ENCODE measurements at regions not wholly inside any gene's neighbourhood (a gene's known extent, or its start where the extent isn't known, plus 50 kb on each side); places are given as distances from the start of the nearest gene placed in this dataset.
"Not testable (repeated sequence)": the region's sequence is repeated elsewhere in the genome, so short reads cannot be mapped to it uniquely, and the experiment has no call there.

DNA sequence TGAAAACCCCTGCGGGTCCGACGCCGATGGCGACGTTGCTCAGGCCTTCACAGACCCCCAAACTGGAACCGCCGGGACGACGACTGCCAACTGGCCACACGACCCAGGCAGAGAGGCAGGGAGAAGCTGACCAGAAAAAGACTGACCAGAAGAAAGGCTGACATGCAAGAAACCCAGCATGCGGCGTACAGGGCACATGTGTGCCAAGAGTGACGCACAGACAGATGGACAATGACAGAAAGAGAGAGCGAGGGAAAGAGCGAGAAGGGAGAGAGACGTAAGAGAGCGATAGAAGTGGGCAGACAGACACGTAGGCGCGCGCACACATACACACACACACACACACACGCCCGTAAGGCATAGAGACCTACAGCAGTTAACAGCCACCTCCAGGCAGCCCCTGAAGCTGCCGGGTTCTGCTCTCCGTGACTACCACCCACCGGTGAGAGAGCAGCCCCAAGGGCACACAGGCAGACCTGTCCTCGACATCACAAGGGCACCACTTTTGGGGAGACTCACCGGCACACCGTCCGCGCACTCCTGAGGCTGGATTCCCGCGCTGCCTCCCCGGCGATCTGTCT is 67.2 kb upstream of the ZNF527 start:
- no peak for TF ChIP-seq POLR2A (IDR thresholded peaks at IDR 0.05; ENCODE audit: low read depth, low read length)
- FAIRE-seq: no peak
- no peak for DNase-seq (ENCODE audit: insufficient read length, low spot score)

DNA sequence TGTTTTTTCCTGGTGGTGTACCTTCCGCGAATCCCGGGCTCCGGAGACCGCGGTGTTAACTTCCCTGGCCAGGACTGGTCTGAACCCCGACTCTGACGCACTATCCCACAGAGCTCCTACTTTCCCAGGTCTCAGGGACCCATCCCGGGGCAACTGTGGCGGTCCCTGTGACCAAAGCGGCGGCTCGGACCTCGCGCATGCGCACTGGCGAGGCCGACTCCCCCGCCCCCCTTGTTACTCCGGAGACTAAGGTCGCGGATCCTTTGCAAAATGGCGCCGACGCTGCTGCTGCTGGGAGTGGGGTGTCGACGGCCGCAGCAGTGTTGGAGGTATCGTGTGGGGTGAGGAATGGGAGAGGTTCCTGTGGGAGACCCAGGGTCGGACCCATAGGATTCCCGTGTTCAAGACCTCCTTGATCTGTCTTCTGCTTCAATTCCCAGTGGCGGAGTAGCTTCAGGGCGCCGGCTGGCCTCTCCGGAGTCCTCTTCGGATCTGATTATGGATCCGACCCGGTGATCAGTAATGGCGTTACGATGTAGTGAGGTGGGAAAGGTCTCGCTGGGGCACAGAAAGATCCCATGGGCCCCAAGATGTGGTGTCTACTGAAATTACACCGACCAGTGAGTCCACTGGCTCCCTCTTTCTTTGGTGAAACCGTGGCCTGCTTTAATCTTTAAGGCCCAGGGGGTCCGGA is 66.6 kb upstream of the ZNF527 start:
- no peak for TF ChIP-seq POLR2A (IDR thresholded peaks at IDR 0.05; ENCODE audit: low read depth, low read length)
- DNase-seq (ENCODE audit: insufficient read length, low spot score) (no peak), FAIRE-seq (no peak)

DNA sequence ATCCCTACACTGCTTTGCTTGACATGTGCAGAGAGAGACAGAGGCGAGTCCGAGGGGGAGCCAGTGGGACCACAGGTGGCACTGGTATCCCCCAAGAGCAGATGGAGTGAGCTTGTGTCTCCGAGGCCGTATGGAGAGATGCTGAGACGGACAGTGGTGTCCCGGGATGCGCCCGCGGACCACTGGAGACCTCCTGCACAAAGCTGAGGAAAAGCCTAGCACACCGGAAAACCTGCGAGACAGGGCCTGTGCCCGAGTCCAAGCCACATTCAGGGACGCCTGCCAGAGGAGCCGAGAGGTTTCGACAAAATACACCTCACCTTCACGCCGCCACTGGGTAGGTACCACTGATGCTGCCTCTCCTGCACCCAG is 66.0 kb upstream of the ZNF527 start:
- no peak for TF ChIP-seq POLR2A (IDR thresholded peaks at IDR 0.05; ENCODE audit: low read depth, low read length)
- no peak for DNase-seq (ENCODE audit: insufficient read length, low spot score)
- FAIRE-seq: no peak

DNA sequence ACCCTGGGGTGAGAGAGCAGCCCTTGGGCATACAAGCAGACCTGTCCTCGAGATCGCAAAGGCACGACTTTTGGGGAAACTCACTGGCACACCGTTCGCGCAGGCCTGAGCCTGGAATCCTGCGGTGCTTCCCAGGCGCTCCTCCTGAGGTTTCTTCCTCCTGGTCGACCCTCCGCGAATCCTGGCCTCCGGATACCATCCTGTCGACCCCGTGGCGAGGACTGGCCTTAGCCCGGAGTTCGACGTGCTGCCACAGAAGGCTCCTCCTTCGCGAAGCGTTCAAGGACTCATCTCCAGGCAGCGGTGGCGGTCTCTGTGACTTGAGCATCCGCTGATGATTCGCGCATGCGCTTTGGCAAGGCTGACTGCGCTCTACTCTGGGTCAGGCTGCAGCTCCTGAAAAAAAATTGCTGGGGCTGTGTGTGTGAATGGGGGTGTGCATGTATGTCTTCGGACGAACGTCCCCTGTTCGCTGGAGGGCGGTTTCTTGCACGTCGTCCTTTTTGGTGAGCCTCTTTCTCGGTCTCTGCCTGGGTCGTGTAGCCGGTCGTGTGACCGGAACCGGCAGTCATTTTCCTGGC is 64.4 kb upstream of the ZNF527 start:
- no peak for TF ChIP-seq POLR2A (IDR thresholded peaks at IDR 0.05; ENCODE audit: low read depth, low read length)
- FAIRE-seq (no peak), DNase-seq (ENCODE audit: insufficient read length, low spot score) (no peak)

DNA sequence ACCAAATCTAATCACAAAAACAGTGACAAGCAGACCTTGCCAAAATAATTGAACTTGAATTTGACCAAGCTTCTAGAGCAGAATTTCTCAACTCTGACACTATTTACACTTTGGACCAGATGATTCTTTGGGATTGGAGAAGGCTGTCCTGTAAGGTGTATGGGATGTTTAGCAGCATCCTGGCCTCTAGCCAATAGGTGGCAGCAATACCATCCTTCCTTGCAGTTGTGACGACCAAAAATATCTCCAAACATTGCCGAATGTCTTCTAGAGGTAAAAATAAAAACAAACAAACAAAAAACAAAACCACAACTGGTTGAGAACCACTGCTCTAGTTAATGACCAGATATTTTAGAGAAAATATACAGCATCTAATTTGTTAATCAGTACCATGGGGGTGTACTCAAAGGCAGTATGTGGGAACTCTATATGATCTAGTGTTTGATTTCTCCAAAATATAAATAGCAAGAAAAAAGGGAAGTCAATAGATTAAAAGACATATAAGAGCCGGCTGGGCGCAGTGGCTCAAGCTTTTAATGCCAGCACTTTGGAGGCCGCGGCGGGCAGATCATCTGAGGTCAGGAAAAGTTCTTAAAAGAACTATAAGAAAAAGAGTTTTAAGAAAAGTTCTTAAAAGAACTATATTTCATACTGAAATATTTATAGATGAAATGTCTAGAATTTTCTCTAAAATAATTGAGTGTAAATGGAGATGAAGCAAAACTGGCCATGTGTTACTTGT is 60.9 kb upstream of the ZNF527 start:
- DNase-seq (ENCODE audit: insufficient read length, low spot score) (no peak), FAIRE-seq (no peak)
- TF ChIP-seq POLR2A (IDR thresholded peaks at IDR 0.05; ENCODE audit: low read depth, low read length): no peak

DNA sequence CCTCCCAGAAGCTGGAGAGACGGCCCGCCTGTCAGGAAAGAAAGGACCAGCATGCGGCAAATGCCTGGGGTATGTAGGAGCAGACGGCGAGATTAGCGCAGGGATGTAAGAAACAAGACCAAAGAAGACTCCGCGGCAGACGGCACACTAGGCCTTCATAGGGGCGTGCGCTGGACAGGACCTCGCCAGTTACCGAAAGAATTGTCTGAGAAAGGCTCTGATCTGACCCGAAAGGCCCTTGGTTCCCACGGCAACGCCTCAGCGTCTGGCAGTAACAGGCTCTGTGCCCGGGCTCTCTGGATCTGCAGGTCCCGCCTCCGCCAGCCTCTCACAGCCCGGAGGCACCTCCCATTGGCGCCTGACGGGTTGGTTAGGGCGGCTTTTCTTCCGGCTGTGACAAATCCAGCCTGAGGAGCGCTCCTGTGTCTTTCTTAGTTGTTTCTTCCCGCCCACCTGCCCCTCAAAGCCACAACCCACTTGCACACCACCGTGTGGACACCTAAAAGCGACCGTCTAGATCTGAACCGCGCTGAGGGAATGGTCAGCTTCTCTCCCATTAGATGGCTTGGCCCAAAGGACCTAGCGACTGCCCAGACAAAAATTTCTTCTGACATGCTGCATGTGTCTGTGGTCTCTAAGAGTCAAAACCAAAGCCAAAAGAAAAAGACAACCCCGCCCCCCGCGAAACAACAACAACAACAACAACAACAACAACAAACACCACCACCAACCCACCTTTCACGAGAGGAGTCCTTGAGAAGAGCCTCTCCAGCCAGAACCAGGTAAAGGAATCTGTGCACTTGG is 58.2 kb upstream of the ZNF527 start:
- not testable (repeated sequence) for DNase-seq (ENCODE audit: insufficient read length, low spot score); FAIRE-seq

DNA sequence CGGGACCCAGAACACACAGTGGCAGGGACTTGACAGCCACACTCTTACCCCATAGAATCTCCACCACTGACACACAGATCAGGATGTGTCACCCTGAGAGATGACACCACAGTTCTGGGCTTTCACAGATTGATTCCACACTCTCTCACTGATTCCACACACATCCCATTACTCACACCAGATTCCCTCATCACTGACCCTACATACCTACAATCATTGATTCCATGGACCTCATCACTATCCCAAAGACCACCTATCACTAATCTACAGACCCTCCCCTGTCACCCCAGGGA is 57.6 kb upstream of the ZNF527 start:
- no peak for DNase-seq (ENCODE audit: insufficient read length, low spot score)
- no peak for FAIRE-seq
- no peak for TF ChIP-seq POLR2A (IDR thresholded peaks at IDR 0.05; ENCODE audit: low read depth, low read length)

DNA sequence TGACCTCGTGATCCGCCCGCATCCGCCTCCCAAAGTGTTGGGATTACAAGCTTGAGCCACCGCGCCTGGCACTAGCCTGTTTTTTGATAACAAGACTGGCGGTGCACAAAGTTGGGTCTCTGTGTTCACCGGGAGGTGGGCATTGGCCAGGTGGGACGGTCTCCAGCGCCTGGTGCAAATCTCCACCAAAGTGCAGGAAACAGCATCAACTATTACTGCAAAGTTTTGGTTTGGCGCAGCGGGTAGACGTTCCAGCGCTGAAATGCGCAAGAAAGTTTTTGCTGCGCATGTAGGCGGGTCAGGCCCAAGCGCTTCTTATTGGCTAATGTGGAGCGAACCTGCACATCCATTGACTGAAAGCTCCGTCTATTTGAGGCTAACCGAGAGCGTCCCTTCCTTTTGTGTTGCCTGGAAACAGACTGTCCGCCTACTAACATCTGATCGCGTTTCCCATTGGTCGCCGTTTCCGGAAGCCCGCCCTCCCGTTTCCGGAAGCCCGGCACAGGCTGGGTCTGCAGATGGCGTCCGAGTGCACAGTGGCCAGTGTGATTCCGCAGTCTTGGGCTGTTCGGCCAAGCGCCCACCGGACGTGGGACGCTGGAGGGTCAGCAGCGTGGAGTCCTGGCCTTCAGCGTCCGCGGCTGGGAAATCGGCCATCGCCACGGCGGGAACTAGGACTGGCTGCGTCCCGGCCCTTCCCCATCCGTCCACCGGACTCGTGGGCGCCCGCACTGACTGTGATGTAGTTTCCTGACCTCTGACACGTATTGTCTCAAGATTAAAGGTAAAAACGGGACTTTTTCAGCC is 53.3 kb upstream of the ZNF527 start:
- peak; percentile 95 for DNase-seq (ENCODE audit: insufficient read length, low spot score)
- FAIRE-seq: peak; percentile 97
- TF ChIP-seq POLR2A (IDR thresholded peaks at IDR 0.05; ENCODE audit: low read depth, low read length): peak; percentile 84

DNA sequence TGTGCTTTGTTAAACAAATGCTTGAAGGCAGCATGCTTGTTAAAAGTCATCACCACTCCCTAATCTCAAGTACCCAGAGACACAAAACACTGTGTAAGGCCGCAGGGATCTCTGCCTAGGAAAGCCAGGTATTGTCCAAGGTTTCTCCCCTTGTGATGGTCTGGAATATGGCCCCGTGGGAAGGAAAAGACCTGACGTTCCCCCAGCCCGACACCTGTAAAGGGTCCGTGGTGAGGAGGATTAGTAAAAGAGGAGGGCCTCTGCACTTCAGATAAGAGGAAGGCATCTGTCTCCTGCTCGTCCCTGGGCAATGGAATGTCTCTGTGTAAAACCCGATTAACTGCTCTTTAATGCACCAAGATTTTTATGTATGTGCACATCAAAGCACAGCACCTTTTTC is 49.9 kb upstream of the ZNF527 start:
- not testable (repeated sequence) for DNase-seq (ENCODE audit: insufficient read length, low spot score); FAIRE-seq

All from H54 (cell line).